Liver (tissue), 8 donors: ENCODE measurements at regions not wholly inside any gene's neighbourhood (a gene's known extent, or its start where the extent isn't known, plus 50 kb on each side); places are given as distances from the start of the nearest gene placed in this dataset.

Experiments
- DNase-seq: peaks from one replicate; pipeline ENCODE4 v3.0.0-alpha.2; 2017; ENCODE audit warnings: low spot score
- H3K27ac ChIP-seq, 2 donors: one replicate each; pipeline ENCODE4 v1.7.0; 2013; ENCODE audit warnings: inconsistent platforms in 2 of 2, low read length in 2 of 2, control low read depth in 1 of 2, low read depth in 1 of 2, mild to moderate bottlenecking in 1 of 2
- H3K27me3 ChIP-seq, 4 donors: one replicate each; pipeline versions ENCODE4 v1.6.1 to v1.7.0; 2013; ENCODE audit warnings: low read length in 3 of 4, inconsistent platforms in 1 of 4, mild to moderate bottlenecking in 1 of 4, moderate library complexity in 1 of 4; ENCODE audit not compliant: control insufficient read depth in 4 of 4, insufficient read depth in 4 of 4
- H3K36me3 ChIP-seq, 4 donors: one replicate each; pipeline versions ENCODE4 v1.6.1 to v1.7.0; 2013; ENCODE audit warnings: low read length in 3 of 4, mild to moderate bottlenecking in 3 of 4, low read depth in 1 of 4, moderate library complexity in 1 of 4; ENCODE audit not compliant: control insufficient read depth in 4 of 4, insufficient read depth in 3 of 4
- H3K4me1 ChIP-seq, 4 donors: one replicate each; pipeline versions ENCODE4 v1.6.1 to v1.7.0; 2013; ENCODE audit warnings: low read length in 3 of 4, mild to moderate bottlenecking in 3 of 4, moderate library complexity in 1 of 4; ENCODE audit not compliant: control insufficient read depth in 4 of 4, insufficient read depth in 4 of 4
- H3K4me3 ChIP-seq, 3 donors: one replicate each; pipeline versions ENCODE4 v1.6.1 to v1.7.0; 2013; ENCODE audit warnings: low read length in 3 of 3, control low read depth in 1 of 3, low read depth in 1 of 3, mild to moderate bottlenecking in 1 of 3
- H3K9ac ChIP-seq, 2 donors: one replicate each; pipeline ENCODE4 v1.7.0; 2013; ENCODE audit warnings: low read length in 2 of 2, mild to moderate bottlenecking in 2 of 2, moderate library complexity in 2 of 2, control low read depth in 1 of 2, low read depth in 1 of 2
- H3K9me3 ChIP-seq, 4 donors: one replicate each; pipeline versions ENCODE4 v1.6.1 to v1.7.0; 2013; ENCODE audit warnings: low read length in 3 of 4; ENCODE audit not compliant: control insufficient read depth in 4 of 4
- FOXA1 ChIP-seq: IDR thresholded peaks from 2 replicates; pipeline ENCODE4 v1.6.1; 2016; ENCODE audit warnings: antibody characterized with exemption
- FOXA2 ChIP-seq: IDR thresholded peaks from 2 replicates; pipeline ENCODE4 v1.6.1; 2016; ENCODE audit warnings: antibody characterized with exemption
- GABPA ChIP-seq, 2 donors: IDR thresholded peaks in 1 of 2; conservative IDR thresholded peaks in 1 of 2; 2 replicates each; pipeline ENCODE4 v1.6.1; 2016; ENCODE audit warnings: antibody characterized with exemption in 2 of 2, mild to moderate bottlenecking in 1 of 2, moderate library complexity in 1 of 2
- HNF4A ChIP-seq, 2 donors: conservative IDR thresholded peaks; 2 replicates each; pipeline ENCODE4 v1.6.1; 2016; ENCODE audit warnings: antibody characterized with exemption in 2 of 2, mild to moderate bottlenecking in 2 of 2
- HNF4G ChIP-seq: IDR thresholded peaks from 2 replicates; pipeline ENCODE4 v1.6.1; 2016; ENCODE audit warnings: antibody characterized with exemption
- JUND ChIP-seq, 2 donors: IDR thresholded peaks; 2 replicates each; pipeline ENCODE4 v1.6.1; 2016; ENCODE audit warnings: antibody characterized with exemption in 2 of 2
- NR2F2 ChIP-seq: IDR thresholded peaks from 2 replicates; pipeline ENCODE4 v1.6.1; 2016; ENCODE audit warnings: antibody characterized with exemption
- RAD21 ChIP-seq, 2 donors: IDR thresholded peaks; 2 replicates each; pipeline ENCODE4 v1.6.1; 2016; ENCODE audit warnings: antibody characterized with exemption in 2 of 2, mild to moderate bottlenecking in 2 of 2
- REST ChIP-seq: IDR thresholded peaks from 2 replicates; pipeline ENCODE4 v1.6.1; 2016; ENCODE audit warnings: antibody characterized with exemption, mild to moderate bottlenecking
- SP1 ChIP-seq: IDR thresholded peaks from 2 replicates; pipeline ENCODE4 v1.6.1; 2018; ENCODE audit warnings: antibody characterized with exemption, mild to moderate bottlenecking
- TAF1 ChIP-seq: conservative IDR thresholded peaks from 2 replicates; pipeline ENCODE4 v1.6.1; 2016; ENCODE audit warnings: antibody characterized with exemption, mild to moderate bottlenecking
- YY1 ChIP-seq: IDR thresholded peaks from 2 replicates; pipeline ENCODE4 v1.6.1; 2016; ENCODE audit warnings: antibody characterized with exemption, mild to moderate bottlenecking
- ZBTB33 ChIP-seq: IDR thresholded peaks from 2 replicates; pipeline ENCODE4 v1.6.1; 2016; ENCODE audit warnings: antibody characterized with exemption
- WGBS: extraction: QIAGEN DNeasy Blood & Tissue Kit; methylation state at CpG from one replicate; pipeline ENCODE4 v1.1.7; 2013; 5-methylcytosine and 5-hydroxymethylcytosine counted together
- TF ChIP-seq, protein P1 (sequence below): fragments of 150-350 bp; IDR thresholded peaks from 2 replicates; pipeline ENCODE4 v1.5.1; 2017; ENCODE audit warnings: improper control_type of control experiment, low read depth, low read length; ENCODE audit not compliant: missing input control
- TF ChIP-seq, protein P2 (sequence below): IDR thresholded peaks from 2 replicates; pipeline ENCODE4 v1.6.1; 2016; ENCODE audit warnings: antibody characterized with exemption
- TF ChIP-seq, protein P3 (sequence below): IDR thresholded peaks from 2 replicates; pipeline ENCODE4 v1.6.1; 2016; ENCODE audit warnings: antibody characterized with exemption
- donor health status: healthy.
- donor health status: healthy.
- donor health status: healthy.
- donor health status: healthy.
- donor health status: healthy.

- Histone ChIP-seq H3K9me3 (no peaks in the 10 kb centered on the region), H3K27ac (no peak overlapping the region), H3K4me3 (no peak overlapping the region), H3K9ac (no peak overlapping the region), H3K27me3 (no peaks in the 10 kb centered on the region), H3K36me3 (no peaks in the 10 kb centered on the region), H3K4me1 (no peaks in the 10 kb centered on the region)
- DNase-seq: peak; percentile 14
- WGBS: 85% methylated on average over 15 of the region's 15 CpGs
- TF ChIP-seq HNF4G (no peak), TAF1 (no peak), YY1 (no peak), SP1 (no peak), NR2F2 (no peak), RAD21 (IDR thresholded peaks at IDR 0.05) (no peak), JUND (IDR thresholded peaks at IDR 0.05) (no peak), HNF4A (conservative IDR thresholded peaks at IDR 0.05) (no peak), ZBTB33 (no peak), REST (no peak), FOXA1 (no peak), FOXA2 (no peak), GABPA (IDR thresholded peaks at IDR 0.05 in 1 of 2, conservative IDR thresholded peaks at IDR 0.05 in 1 of 2) (no peak)
- TF ChIP-seq, protein P1, sequence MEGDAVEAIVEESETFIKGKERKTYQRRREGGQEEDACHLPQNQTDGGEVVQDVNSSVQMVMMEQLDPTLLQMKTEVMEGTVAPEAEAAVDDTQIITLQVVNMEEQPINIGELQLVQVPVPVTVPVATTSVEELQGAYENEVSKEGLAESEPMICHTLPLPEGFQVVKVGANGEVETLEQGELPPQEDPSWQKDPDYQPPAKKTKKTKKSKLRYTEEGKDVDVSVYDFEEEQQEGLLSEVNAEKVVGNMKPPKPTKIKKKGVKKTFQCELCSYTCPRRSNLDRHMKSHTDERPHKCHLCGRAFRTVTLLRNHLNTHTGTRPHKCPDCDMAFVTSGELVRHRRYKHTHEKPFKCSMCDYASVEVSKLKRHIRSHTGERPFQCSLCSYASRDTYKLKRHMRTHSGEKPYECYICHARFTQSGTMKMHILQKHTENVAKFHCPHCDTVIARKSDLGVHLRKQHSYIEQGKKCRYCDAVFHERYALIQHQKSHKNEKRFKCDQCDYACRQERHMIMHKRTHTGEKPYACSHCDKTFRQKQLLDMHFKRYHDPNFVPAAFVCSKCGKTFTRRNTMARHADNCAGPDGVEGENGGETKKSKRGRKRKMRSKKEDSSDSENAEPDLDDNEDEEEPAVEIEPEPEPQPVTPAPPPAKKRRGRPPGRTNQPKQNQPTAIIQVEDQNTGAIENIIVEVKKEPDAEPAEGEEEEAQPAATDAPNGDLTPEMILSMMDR: no peak
- TF ChIP-seq, protein P2, sequence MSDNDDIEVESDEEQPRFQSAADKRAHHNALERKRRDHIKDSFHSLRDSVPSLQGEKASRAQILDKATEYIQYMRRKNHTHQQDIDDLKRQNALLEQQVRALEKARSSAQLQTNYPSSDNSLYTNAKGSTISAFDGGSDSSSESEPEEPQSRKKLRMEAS: no peak
- TF ChIP-seq, protein P3, sequence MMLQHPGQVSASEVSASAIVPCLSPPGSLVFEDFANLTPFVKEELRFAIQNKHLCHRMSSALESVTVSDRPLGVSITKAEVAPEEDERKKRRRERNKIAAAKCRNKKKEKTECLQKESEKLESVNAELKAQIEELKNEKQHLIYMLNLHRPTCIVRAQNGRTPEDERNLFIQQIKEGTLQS: no peak
These were observed 294.9 kb downstream of the GLRX3 start for GRCh38 chr10:130430852-130431704.
